ENCODE measurements at regions not wholly inside any gene's neighbourhood (a gene's known extent, or its start where the extent isn't known, plus 50 kb on each side); places are given as distances from the start of the nearest gene placed in this dataset.

GRCh38 chr10:64523065-64523759 is 1002.0 kb downstream of the REEP3 start:
- 53% methylated on average over 4 of the region's 4 CpGs for WGBS
- no peak for DNase-seq (ENCODE audit: low spot score)
- H3K4me1 ChIP-seq (replicated peaks) = no peaks in the 10 kb centered on the region
- no peaks in the 10 kb centered on the region for H3K9me3 ChIP-seq
- intact Hi-C loops (cut with DNase I) = no loop called here
- TF ChIP-seq POLR2A (IDR thresholded peaks at IDR 0.05) (no peak), CTCF (IDR thresholded peaks at IDR 0.05) (no peak), POLR2AphosphoS5 (IDR thresholded peaks at IDR 0.05) (no peak)
- no peak overlapping the region for H3K27ac ChIP-seq
- H3K27me3 ChIP-seq (replicated peaks; ENCODE audit: insufficient read depth) = no peaks in the 10 kb centered on the region
- H3K36me3 ChIP-seq = no peaks in the 10 kb centered on the region
- no peak overlapping the region for H3K4me3 ChIP-seq

GRCh38 chr10:64528294-64529002 is 1007.2 kb downstream of the REEP3 start:
- no peaks in the 10 kb centered on the region for H3K27me3 ChIP-seq (replicated peaks; ENCODE audit: insufficient read depth)
- no peaks in the 10 kb centered on the region for H3K9me3 ChIP-seq
- intact Hi-C loops (cut with DNase I) = no loop called here
- no peaks in the 10 kb centered on the region for H3K36me3 ChIP-seq
- no peak overlapping the region for H3K4me3 ChIP-seq
- 70% methylated on average over 7 of the region's 7 CpGs for WGBS
- H3K27ac ChIP-seq = no peak overlapping the region
- TF ChIP-seq CTCF (IDR thresholded peaks at IDR 0.05) (no peak), POLR2AphosphoS5 (IDR thresholded peaks at IDR 0.05) (no peak), POLR2A (IDR thresholded peaks at IDR 0.05) (no peak)
- no peaks in the 10 kb centered on the region for H3K4me1 ChIP-seq (replicated peaks)
- DNase-seq (ENCODE audit: low spot score) = no peak

- no peak overlapping the region for H3K4me3 ChIP-seq
- DNase-seq (ENCODE audit: low spot score) = no peak
- H3K36me3 ChIP-seq = no peaks in the 10 kb centered on the region
- no peaks in the 10 kb centered on the region for H3K4me1 ChIP-seq (replicated peaks)
- H3K27ac ChIP-seq = no peak overlapping the region
- H3K27me3 ChIP-seq (replicated peaks; ENCODE audit: insufficient read depth) = no peaks in the 10 kb centered on the region
- 22% methylated on average over 1 of the region's 1 CpG for WGBS
- H3K9me3 ChIP-seq = no peaks in the 10 kb centered on the region
- intact Hi-C loops (cut with DNase I) = no loop called here
- TF ChIP-seq POLR2A (IDR thresholded peaks at IDR 0.05) (no peak), POLR2AphosphoS5 (IDR thresholded peaks at IDR 0.05) (no peak), CTCF (IDR thresholded peaks at IDR 0.05) (no peak)
Measured at GRCh38 chr10:64529003-64529350, 1007.8 kb downstream of the REEP3 start.

GRCh38 chr10:64534616-64535015 is 1013.4 kb downstream of the REEP3 start:
- no peaks in the 10 kb centered on the region for H3K27me3 ChIP-seq (replicated peaks; ENCODE audit: insufficient read depth)
- no peaks in the 10 kb centered on the region for H3K36me3 ChIP-seq
- DNase-seq (ENCODE audit: low spot score) = no peak
- no peaks in the 10 kb centered on the region for H3K9me3 ChIP-seq
- H3K4me1 ChIP-seq (replicated peaks) = no peaks in the 10 kb centered on the region
- H3K27ac ChIP-seq = no peak overlapping the region
- no peak overlapping the region for H3K4me3 ChIP-seq
- TF ChIP-seq CTCF (IDR thresholded peaks at IDR 0.05) (no peak), POLR2A (IDR thresholded peaks at IDR 0.05) (no peak)
- intact Hi-C loops (cut with DNase I) = no loop called here
- WGBS = 92% methylated on average over 2 of the region's 2 CpGs
